ENCODE measurements at regions not wholly inside any gene's neighbourhood (a gene's known extent, or its start where the extent isn't known, plus 50 kb on each side); places are given as distances from the start of the nearest gene placed in this dataset.

- no peak for DNase-seq (ENCODE audit: low read depth)
Observed at GRCh38 chr6:11296449-11297375, 64.2 kb upstream of the NEDD9 start.

GRCh38 chr6:11295969-11296368, 63.5 kb upstream of the NEDD9 start:
- DNase-seq (ENCODE audit: low read depth) = no peak

- DNase-seq (ENCODE audit: low read depth) = no peak
Observed at GRCh38 chr6:11294228-11294627, 61.8 kb upstream of the NEDD9 start.

- no peak for DNase-seq (ENCODE audit: low read depth)
Observed at GRCh38 chr6:11292594-11293236, 60.2 kb upstream of the NEDD9 start.

GRCh38 chr6:11292091-11292490, 59.6 kb upstream of the NEDD9 start:
- DNase-seq (ENCODE audit: low read depth) = no peak

- no peak for DNase-seq (ENCODE audit: low read depth)
Observed at GRCh38 chr6:11291582-11291981, 59.1 kb upstream of the NEDD9 start.

GRCh38 chr6:11290027-11290426, 57.6 kb upstream of the NEDD9 start:
- DNase-seq (ENCODE audit: low read depth) = no peak

GRCh38 chr6:11288065-11288464, 55.6 kb upstream of the NEDD9 start:
- DNase-seq (ENCODE audit: low read depth) = no peak

- no peak for DNase-seq (ENCODE audit: low read depth)
Observed at GRCh38 chr6:11284996-11285395, 52.5 kb upstream of the NEDD9 start.

GRCh38 chr6:11283629-11284028, 51.2 kb upstream of the NEDD9 start:
- DNase-seq (ENCODE audit: low read depth) = no peak

GRCh38 chr6:11282875-11283274, 50.4 kb upstream of the NEDD9 start:
- no peak for DNase-seq (ENCODE audit: low read depth)
